ENCODE measurements at regions not wholly inside any gene's neighbourhood (a gene's known extent, or its start where the extent isn't known, plus 50 kb on each side); places are given as distances from the start of the nearest gene placed in this dataset.

DNA sequence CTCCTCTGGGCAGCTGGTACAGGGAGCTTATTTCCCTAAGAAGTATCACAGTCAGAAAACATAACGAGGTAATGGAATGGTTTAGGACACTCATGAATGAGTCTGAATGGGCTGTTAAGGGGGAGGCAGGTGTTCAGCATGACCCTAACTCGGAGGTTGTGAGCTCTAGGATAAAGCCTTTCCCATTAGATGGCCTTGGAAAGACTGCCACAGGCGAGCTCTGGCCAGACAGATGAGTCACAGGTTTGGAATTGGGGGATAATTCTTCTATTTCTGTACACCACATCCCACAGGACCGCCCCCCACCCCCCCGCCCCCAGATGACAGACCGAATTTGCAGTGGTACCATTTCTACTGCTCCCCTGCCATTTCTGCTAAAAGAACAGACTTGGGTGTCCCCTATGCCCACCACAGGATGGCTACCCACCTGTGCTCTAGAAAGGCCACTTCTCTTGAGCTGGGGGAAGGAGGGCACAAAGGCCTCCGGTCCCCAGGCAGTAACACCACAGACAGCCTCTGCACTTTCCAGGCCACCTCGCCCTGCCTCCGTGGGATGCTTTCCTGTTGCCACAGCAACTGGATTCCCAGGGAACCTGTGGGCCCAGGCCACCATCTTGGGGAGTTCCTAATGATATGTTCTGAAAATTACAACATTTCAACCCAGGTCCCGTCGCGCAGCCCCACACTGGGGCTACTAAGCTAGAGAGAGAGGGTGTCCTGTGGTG is 76.7 kb downstream of the TRIM29 start:
- no peak for TF ChIP-seq RAD21 (IDR thresholded peaks at IDR 0.05)
- no peak for TF ChIP-seq FOXA1 (IDR thresholded peaks at IDR 0.05)
- TF ChIP-seq CTCF (IDR thresholded peaks at IDR 0.05; ENCODE audit: low read depth, low read length, missing input control): no peak
- no peak for TF ChIP-seq YY1 (IDR thresholded peaks at IDR 0.05)
- TF ChIP-seq TAF1 (conservative IDR thresholded peaks at IDR 0.05): no peak
- no peak for TF ChIP-seq GABPA (IDR thresholded peaks at IDR 0.05 in 1 of 2, conservative IDR thresholded peaks at IDR 0.05 in 1 of 2)

Measured in liver (tissue), 3 donors.